NCI-H2227 (cell line): ENCODE measurements at regions not wholly inside any gene's neighbourhood (a gene's known extent, or its start where the extent isn't known, plus 50 kb on each side); places are given as distances from the start of the nearest gene placed in this dataset.

ENCODE experiments used
- DNase-seq: peaks from one replicate; lab custom pipeline; 2025; ENCODE audit not compliant: unreplicated experiment; lab: John Stamatoyannopoulos, UW

DNA sequence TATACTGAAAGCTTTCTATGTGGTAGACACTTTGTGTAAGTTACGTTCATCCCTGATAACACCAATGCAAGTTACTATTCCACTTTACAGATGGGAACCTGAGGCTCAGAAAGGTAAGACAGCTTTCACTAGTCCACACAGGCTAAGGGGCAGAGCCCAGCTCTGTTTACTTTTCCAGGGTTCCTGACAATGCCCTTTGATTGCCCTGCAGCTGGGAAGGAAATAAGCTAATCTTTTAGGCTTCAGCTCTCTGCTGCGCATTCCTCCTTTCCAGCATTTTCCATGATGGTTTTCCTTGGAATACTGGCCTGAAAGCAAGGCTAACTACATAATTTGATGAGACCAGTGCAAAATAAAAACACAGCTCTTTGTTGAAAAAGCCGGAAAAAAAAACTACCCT is 185.7 kb upstream of the BTG1 start:
- DNase-seq: no peak

DNA sequence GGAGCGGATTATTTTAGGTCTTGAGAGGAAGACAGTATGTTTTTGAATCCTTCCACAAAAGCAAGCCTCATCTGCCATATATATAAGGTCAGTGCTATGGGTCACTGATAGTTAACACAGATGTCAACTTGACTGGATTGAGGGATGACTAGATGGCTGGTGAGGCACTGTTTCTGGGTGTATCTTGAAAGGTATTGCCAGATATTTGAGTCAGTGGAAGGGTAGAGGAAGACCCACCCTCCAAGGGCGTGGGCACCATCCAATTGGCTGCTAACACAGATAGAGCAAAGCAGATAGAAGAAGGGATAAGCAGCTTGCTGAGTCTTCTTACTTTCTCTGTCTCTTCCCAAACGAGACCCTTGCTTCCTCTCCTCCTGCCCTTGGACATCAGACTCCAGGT is 185.0 kb upstream of the BTG1 start:
- DNase-seq: no peak

GRCh38 chr12:92326877-92327276 is 181.2 kb upstream of the BTG1 start:
- DNase-seq: no peak

GRCh38 chr12:92324849-92325500 is 179.3 kb upstream of the BTG1 start:
- DNase-seq: no peak

DNA sequence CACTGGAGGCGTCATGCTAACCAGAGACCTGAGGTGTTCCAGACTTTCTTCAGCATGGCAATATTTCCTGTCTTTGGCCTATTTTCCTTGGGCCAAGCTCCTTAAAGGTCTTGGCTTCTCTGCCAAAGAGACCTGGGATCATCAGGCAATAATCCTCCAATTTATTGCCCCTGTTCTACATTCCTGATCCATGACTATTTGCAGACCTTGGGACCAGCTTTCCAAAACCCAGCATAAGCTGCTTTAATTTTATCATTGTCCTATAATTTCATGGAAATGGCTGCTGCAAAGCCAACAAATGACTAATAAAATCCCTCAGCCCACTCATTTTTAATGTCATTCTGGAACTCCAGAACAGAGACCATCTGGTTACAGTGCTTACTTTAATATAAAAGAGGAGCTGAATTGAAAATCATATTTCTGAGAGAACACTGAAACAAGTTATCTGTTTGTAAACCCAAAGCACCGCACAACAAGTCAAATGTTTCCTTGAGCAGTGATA is 166.9 kb upstream of the BTG1 start:
- no peak for DNase-seq

- peak; percentile 4 for DNase-seq
These were observed 158.9 kb upstream of the BTG1 start for GRCh38 chr12:92304371-92305055.

DNA sequence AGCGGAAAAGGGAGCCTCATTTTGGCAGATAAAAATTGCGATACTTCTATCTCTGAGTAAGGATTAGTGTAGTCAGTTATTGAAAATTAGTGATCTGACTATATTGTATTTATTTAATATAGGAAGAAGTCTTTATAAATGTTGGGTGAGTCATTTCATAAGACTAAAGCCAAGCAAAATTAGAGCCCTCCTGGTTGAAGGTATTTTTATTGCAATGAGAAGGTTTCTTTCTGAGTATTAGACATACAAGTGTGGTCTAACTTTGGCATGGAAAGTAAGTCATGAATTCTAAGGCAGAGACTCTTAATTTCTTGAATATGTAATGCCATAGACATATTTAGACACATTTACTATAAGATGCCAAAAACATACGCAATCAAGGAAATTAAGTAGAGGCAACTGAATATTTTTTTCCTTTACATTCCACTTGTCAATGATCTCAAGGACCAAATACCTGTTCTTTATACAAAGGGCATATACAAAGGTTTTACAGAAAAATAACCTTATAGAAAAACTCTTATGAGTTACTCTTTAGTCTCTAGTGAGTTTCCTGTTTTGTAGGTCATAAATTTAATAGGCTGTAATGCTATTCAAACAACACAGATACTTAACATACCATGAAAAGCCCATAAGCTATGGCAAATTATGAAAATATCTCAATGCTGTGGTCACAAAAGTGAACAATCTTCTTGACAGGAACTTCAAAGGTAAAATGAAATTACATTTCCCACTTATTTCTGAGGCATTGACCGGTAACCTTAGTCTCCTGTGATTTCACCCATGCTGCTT is 156.6 kb upstream of the BTG1 start:
- DNase-seq: no peak

- DNase-seq: no peak
These were observed 155.7 kb upstream of the BTG1 start for GRCh38 chr12:92301356-92301755.

DNA sequence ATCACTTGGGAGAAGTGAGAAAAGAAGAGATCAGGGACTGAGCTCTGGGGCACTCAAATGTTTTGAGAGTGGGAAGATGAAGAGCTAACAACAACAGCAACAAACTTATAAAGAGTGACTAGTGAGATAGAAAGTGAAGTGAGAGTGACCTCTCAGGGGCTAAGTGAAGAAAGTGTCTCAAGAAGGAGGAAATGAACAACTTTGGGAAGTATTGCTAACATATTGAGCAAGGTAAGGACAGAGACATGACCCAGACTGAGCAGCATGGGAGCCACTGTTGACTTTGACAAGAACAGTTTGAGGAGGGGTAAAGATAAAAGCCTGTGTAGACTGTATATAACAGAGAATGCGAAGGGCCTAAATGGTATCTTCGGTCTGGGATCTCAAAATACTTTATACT is 155.1 kb upstream of the BTG1 start:
- DNase-seq: no peak

GRCh38 chr12:92299744-92300143 is 154.1 kb upstream of the BTG1 start:
- no peak for DNase-seq

DNA sequence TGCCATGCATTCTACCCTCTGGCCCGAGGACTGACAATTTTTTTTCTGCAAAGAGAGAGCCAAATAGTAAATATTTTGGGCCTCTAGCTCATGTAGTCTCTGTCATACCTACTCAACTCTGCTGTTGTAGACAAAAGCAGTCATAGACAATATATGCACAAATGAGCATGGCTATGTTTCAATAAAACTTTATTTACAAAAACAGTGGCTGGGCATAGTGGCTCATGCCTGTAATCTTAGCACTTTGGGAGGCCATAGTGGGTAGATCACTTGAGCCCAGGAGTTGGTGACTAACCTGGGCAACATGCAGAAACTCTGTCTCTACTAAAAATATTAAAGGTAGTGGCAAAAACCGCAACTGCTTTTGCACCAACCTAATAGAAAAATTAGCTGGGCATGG is 153.7 kb upstream of the BTG1 start:
- no peak for DNase-seq

- no peak for DNase-seq
These were observed 152.5 kb upstream of the BTG1 start for GRCh38 chr12:92297932-92298696.

GRCh38 chr12:92297405-92297804 is 151.8 kb upstream of the BTG1 start:
- no peak for DNase-seq

- DNase-seq: no peak
These were observed 149.9 kb upstream of the BTG1 start for GRCh38 chr12:92295523-92295922.

DNA sequence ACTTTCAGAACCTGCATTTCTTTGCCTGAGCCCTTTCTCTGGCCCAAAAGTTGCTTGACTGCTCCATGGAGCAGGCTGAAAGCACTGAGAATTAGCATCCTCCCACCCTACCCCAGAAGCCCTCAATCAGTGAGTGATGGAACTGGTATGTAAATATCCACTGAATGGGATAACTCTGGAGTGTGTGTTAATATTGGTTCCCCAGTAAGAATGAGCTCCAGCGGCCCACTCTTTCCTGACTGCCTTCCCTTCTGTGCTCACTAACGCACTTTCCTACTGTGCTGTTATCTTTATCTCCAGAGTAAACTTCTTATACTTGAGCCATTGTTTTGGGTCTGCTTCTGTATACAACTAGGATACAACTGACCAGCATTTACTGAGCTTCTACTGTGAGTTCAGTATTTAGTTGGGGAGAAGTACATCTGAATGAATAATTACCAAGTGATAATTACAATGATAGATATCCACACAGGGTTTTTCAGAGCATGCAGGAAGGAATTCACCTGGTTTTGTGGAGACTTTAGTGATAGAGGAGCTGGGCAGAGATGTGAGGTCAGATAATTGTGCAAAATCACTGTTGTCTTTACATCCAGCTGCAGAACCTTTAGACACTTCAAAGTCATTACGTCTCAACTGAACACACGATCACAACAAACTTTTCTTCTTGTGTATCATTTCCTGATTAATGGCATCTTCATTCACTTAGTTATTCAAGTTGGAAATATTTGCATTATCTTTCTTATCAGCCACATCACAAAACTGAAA is 149.2 kb upstream of the BTG1 start:
- DNase-seq: no peak

DNA sequence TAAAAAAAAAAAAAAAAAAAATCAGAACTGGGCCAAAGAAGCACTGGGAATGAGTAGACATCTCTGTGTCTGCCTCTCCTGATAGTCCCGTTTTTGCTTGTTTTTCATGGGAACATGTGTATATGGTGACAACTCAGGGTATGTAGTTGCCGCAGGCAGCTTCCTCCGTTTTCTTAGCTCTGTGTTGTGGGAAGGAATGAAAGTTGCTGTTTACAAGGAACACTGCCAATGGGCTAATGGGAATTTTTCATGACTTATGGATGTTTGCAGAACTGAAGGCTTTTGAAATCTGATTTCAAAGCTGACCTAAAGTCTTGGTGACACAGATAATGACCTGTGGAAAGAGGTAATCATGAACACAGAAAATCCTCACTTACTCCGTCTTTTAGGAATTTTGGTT is 146.4 kb upstream of the BTG1 start:
- no peak for DNase-seq

GRCh38 chr12:92290886-92291285 is 145.2 kb upstream of the BTG1 start:
- no peak for DNase-seq

DNA sequence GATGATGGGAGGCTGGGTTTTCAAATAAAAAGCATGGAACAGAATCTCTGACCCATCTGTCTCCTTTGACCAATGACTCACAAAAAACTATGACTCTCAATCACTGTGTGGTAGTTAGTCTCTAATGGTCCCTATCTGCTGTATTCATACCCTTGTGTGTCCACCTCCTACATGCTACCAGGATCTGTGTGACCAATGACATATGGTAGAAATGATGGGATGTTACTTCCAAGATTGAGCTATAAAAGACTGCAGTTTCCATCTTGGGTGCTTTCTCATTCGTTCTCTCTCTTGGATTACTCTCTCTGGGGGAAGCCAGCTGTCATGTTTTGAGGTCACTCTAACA is 144.7 kb upstream of the BTG1 start:
- no peak for DNase-seq

DNA sequence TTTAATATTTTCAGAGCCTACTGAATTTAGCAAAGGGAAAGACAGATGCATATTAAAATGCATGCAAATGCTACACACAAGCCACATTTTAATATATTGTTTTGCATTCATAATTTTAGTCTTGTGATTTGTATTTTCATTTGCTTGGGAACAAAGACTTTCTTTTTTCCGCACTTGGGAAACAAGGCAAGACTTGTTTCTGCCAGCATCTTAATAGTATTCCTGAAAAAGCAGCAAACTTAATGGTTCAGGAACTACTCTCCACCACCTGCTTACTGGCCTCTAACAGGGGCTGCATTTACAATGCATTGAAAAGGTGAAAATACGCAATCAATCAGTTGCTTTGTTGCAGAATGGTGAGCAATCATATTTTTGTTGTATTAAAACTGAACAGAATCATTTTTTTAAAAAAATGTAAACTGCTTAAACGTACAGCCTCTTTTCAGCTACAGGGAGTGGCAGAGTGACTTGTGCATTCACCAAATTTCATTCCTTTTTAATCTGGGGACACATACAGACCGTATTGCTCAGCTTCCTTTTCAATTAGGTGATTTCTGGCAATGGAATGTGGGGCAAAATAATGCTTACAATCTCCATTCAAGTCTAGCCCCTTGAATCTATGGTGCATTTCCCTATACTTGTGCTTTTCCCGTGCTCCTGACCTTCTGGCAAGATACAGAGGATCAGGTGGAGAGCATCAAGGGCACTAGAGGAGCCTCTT is 144.1 kb upstream of the BTG1 start:
- DNase-seq: no peak

- DNase-seq: no peak
These were observed 142.9 kb upstream of the BTG1 start for GRCh38 chr12:92288561-92288960.
